D341Med (cell line): ENCODE measurements at regions not wholly inside any gene's neighbourhood (a gene's known extent, or its start where the extent isn't known, plus 50 kb on each side); places are given as distances from the start of the nearest gene placed in this dataset.
"Not testable (repeated sequence)": the region's sequence is repeated elsewhere in the genome, so short reads cannot be mapped to it uniquely, and the experiment has no call there.

Experiments
- DNase-seq: peaks from one replicate; pipeline ENCODE4 v3.0.0; 2012; ENCODE audit warnings: low spot score

- no peak for DNase-seq
Observed at GRCh38 chr1:83130886-83131691, 867.8 kb downstream of the TTLL7 start.

DNA sequence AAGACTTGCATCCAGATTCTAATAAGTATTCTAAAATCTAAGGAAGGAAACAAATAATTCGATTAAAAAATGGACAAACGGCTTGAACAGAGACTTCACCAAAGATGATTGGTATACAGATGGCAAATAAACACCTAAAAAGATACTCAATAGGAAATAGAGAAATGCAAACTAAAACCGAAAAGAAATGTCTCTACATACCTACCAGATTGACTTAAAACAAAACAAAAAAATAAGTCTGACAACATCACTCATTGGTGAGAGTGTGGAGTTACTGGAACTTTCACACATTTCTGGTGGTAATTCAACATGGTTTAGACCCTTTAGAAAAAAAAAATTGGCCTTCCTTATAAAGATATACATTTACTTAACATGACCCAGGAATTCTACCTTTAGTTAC lies 869.8 kb downstream of the TTLL7 start:
- DNase-seq: no peak

DNA sequence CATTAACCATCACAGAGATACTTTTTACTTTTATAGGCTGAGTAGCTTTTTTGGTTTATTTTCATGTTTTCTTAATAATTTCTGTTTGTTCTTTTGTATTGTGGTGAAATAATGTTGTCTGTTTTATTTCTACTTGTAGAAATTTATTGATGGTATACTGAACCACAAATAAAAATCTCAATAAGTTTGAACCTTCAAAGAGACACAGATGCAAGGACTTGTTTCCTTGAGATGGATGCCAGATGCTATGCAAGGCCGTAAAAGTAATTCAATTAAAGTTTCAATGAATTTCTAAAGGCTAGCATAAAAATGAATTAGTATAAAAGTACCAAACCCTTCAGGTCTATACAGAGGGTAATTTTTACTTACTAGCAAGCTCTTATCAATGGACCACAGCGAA lies 873.5 kb downstream of the TTLL7 start:
- no peak for DNase-seq

- DNase-seq: no peak
Observed at GRCh38 chr1:83123019-83123418, 875.9 kb downstream of the TTLL7 start.

DNA sequence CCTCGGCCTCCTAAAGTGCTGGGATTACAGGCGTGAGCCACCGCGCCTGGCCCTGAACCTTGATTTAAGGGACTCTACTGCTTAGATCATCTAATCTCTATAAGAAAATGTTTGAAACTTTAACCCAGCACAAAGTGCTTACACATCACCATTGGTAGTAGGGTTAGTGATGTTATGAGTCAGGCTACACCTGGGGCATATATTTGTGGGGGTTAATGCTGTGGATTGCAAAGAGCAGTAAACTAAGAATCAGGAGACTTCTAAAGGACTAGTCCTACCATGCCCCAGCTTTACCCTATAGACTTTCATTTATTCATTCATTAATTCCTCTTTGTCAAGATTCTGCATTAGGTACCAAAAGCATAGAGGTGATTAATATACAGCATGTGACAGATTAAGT lies 880.5 kb downstream of the TTLL7 start:
- no peak for DNase-seq

DNA sequence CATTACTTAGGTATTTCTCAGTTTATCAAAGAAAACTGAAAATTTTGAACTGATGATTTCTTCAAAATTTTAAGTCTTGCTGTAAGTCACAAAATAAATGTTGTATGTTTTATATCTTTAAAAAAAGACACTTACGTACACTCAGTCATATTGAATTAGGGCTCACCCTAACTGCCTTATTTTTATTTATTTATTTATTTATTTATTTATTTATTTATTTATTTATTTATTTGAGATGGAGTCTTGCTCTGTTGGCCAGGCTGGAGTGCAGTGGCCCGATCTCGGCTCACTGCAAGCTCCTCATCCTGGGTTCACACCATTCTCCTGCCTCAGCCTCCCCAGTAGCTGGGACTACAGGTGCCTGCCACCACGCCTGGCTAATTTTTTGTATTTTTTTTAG lies 881.9 kb downstream of the TTLL7 start:
- not testable (repeated sequence) for DNase-seq

DNA sequence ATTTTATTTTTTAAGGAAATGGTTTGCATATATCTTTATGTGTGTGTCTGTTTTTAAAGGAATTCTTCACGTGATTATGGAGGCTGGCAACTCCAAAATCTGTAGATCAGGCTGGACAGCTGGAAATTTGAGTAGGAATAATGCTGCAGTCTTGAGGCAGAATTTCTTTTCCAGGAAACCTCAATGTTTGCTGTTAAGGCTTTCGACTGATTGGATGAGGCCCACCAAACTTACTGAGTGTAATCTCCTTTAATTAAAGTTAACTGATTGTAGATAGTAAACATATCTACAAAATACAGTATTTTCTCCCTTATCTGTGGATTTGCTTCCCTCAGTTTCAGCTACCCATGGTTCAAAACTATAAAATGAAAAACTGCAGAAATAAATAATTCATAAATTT lies 883.1 kb downstream of the TTLL7 start:
- DNase-seq: no peak

DNA sequence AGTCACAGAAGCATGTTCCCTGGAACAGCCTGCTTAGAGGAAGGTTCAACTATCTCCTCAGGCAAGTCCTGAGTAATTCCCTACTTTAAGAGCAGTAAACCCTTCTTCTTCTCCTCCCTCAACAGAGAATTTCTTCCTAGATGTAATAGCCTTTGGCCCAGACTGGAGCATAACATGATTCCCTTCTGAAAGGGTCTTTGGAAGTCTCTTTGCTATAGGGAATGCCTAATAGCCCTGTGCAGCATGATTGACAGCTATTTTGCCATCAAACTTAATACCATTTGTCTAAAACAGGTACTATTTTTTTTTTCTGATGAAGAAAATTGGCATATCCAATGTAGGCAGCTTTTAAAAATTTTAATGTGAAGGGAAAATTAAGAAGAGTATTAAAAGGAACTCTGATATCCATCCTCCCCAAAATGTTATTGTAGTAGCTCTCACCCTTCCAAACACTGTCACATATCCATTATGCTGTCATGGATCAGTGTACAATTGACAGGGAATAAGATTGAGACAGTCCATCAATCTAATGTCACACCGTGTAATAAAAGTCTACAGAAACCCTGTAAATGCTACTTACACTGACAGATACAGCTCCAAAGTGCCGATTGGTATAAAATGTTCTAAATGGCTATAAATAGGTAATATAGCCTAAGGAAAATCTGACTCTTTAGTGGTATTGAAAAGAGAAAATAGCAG lies 884.6 kb downstream of the TTLL7 start:
- DNase-seq: no peak

GRCh38 chr1:83113652-83114051 lies 885.3 kb downstream of the TTLL7 start:
- DNase-seq: no peak

DNA sequence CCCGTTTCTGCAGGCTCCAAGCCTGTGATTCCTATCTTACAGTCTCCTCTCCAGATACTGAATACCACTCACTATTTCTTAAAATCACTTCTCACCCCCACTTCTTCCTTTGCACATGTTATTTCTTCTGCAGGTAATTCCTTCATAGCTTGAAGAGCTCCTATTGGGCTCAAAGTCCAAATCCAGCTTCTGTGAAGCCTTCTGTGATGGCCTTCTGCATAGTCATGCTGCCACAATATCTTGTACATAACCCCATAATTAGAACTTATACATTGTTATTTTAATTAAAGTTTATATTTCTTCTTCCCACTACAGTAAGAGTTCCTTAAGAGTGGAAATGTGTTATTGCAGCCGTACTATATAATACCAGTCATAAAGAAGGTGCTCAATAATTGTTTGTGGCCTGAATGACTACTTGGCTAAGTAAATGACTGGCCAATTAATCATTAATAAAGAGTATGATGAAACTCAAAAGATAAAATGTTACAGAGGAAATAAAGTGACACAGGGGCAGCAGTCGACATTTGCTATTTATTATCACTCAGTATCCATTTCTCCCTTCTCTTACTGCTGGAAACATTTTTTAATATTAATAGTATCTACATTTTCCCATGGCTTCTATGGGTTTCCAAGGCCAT lies 886.6 kb downstream of the TTLL7 start:
- no peak for DNase-seq

- no peak for DNase-seq
Observed at GRCh38 chr1:83110156-83110555, 888.8 kb downstream of the TTLL7 start.

- no peak for DNase-seq
Observed at GRCh38 chr1:83109692-83110091, 889.2 kb downstream of the TTLL7 start.

- no peak for DNase-seq
Observed at GRCh38 chr1:83104558-83104957, 894.4 kb downstream of the TTLL7 start.

DNA sequence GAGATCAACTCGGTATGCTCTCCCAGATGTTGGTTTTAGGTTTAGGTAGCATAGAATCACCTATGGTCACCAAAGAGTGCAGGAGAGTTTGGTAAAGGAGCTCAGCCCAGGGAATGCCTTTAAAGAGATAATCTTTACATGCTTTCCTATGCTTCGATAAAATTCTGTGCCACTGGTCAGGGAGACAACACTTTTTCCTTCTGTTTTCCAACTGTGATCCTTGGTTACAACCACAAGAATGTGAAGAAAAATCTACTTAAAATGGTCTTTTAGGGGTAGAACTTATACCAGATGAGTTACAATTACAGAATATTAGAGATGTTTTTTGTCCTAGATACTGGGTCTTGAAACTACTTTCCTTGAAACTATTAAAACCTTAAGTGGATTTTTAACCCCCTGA lies 895.6 kb downstream of the TTLL7 start:
- no peak for DNase-seq

- DNase-seq: peak; percentile 18
Observed at GRCh38 chr1:83102630-83103071, 896.3 kb downstream of the TTLL7 start.

DNA sequence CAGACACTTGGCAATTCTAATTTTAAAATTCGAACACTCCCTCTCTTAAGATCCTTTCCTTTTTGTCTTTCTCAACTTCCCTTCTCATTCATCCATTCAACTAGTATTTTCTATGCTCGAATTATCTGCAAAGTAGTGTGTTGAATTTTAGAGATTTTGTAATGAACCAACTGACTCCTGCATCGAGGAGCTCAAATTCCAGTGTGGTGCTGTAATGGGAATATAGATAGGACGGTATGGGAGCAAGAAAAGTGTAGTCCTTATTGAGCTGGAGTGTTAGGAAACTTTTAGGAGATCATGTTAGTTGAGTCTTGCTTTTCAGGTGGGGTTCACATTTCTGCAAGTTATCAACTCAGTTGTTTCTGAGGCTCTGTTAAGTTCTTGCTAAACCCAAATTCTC lies 897.5 kb downstream of the TTLL7 start:
- no peak for DNase-seq

DNA sequence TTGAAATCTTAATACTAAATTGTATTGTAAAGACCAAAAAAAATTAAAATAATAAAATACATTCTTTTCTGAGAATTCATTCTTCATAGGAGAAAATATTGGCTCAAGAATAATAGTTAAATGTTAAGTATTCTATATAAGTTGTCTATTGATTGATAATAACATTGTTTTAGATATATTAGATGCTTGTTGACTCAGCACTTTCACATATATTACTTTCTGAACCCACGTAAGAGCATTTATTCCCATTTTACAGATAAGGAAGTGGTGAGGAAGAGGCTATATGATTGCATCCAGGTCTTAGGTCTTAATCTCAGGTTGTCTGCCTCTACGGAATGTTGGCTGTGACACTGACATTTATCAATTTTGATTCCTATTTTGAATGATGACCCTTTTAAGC lies 898.8 kb downstream of the TTLL7 start:
- DNase-seq: no peak

- DNase-seq: no peak
Observed at GRCh38 chr1:83098791-83099190, 900.1 kb downstream of the TTLL7 start.

GRCh38 chr1:83098131-83098530 lies 900.8 kb downstream of the TTLL7 start:
- no peak for DNase-seq

GRCh38 chr1:83097715-83098114 lies 901.2 kb downstream of the TTLL7 start:
- DNase-seq: no peak

GRCh38 chr1:83095570-83095969 lies 903.4 kb downstream of the TTLL7 start:
- DNase-seq: no peak

- no peak for DNase-seq
Observed at GRCh38 chr1:83090195-83090594, 908.7 kb downstream of the TTLL7 start.

GRCh38 chr1:83087851-83088250 lies 911.1 kb downstream of the TTLL7 start:
- DNase-seq: no peak
